GM12878 (cell line): ENCODE measurements at regions not wholly inside any gene's neighbourhood (a gene's known extent, or its start where the extent isn't known, plus 50 kb on each side); places are given as distances from the start of the nearest gene placed in this dataset.
A peak's percentile ranks its signal among the peaks of the same experiment; 100 is the strongest.

ENCODE experiments used
- ATAC-seq: fragments of 200-7000 bp; cut with Tn5 transposase; 3 replicates; pipeline ENCODE4 v1.9.1; 2020; ENCODE audit warnings: mild to moderate bottlenecking, moderate library complexity
- BruUV-seq: library from RNA; stranded (reverse); fragments of 400-500 nt; replicated peaks from 2 replicates; lab custom pipeline; 2021; lab: Mats Ljungman, UMichigan
- CTCF ChIA-PET: fragments of 300-600 bp; sonication (Branson Sonifier 250); formaldehyde crosslinking; extraction: SDS; loops from one replicate; lab custom pipeline; 2021; ENCODE audit warnings: inconsistent platforms; lab: Yijun Ruan, JAX
- POLR2A ChIA-PET: fragments of 350-600 bp; formaldehyde crosslinking; extraction: SDS; loops from one replicate; lab custom pipeline; 2021; ENCODE audit warnings: inconsistent platforms; lab: Charles Lee
- RAD21 ChIA-PET: fragments of 300-600 bp; sonication (Branson Sonifier 250); formaldehyde crosslinking; loops from one replicate; lab custom pipeline; 2023; ENCODE audit warnings: antibody characterized with exemption; ENCODE audit not compliant: unreplicated experiment; lab: Charles Lee
- SMC1A ChIA-PET: fragments of 300-600 bp; sonication (Branson Sonifier 250); formaldehyde crosslinking; loops from one replicate; lab custom pipeline; 2023; ENCODE audit not compliant: unreplicated experiment, uncharacterized antibody; lab: Charles Lee
- DNase-seq: peaks from one replicate; pipeline ENCODE4 v3.0.0-alpha.2; 2011; ENCODE audit warnings: low read depth, low spot score
- FAIRE-seq: peaks from 3 replicates; lab custom pipeline; 2011; peaks lifted over from hg19 to GRCh38; lab: Jason Lieb, UNC
- H2AFZ ChIP-seq: 2 replicates; pipeline ENCODE4 v1.6.0; 2011; ENCODE audit warnings: low read depth, low read length, control low read depth; ENCODE audit not compliant: control insufficient read depth
- H3K27ac ChIP-seq: 2 replicates; pipeline ENCODE4 v1.5.1; 2011; ENCODE audit warnings: control low read depth; ENCODE audit not compliant: control insufficient read depth, insufficient read depth
- H3K27me3 ChIP-seq, 2 experiments: replicated peaks in 1 of 2; 2 replicates each; pipeline versions ENCODE4 v1.6.0 to v1.6.1; 2011; ENCODE audit warnings: low read length in 1 of 2; ENCODE audit not compliant: control insufficient read depth in 2 of 2, insufficient read depth in 2 of 2
- H3K36me3 ChIP-seq, 2 experiments: 2 replicates each; pipeline ENCODE4 v1.5.1; 2011; ENCODE audit warnings: low read length in 1 of 2; ENCODE audit not compliant: control insufficient read depth in 2 of 2, insufficient read depth in 2 of 2
- H3K4me1 ChIP-seq: 2 replicates; pipeline ENCODE4 v1.6.1; 2011; ENCODE audit warnings: mild to moderate bottlenecking, low read length, moderate library complexity, mixed read lengths; ENCODE audit not compliant: control insufficient read depth, insufficient read depth
- H3K4me2 ChIP-seq: 2 replicates; pipeline ENCODE4 v1.6.0; 2011; ENCODE audit warnings: control low read depth; ENCODE audit not compliant: control insufficient read depth, insufficient read depth
- H3K4me3 ChIP-seq: fragments of 200-600 bp; sonication (generic); 2 replicates; pipeline ENCODE4 v1.5.1; 2016
- H3K79me2 ChIP-seq: 2 replicates; pipeline ENCODE4 v1.6.0; 2011; ENCODE audit warnings: low read length; ENCODE audit not compliant: control insufficient read depth, insufficient read depth
- H3K9ac ChIP-seq: 2 replicates; pipeline ENCODE4 v1.8.0; 2011; ENCODE audit warnings: low read length, control low read depth, mixed read lengths; ENCODE audit not compliant: control insufficient read depth, insufficient read depth
- H3K9me3 ChIP-seq: replicated peaks from 3 replicates; pipeline ENCODE4 v1.5.1; 2011; ENCODE audit warnings: mild to moderate bottlenecking, low read length; ENCODE audit not compliant: control insufficient read depth, insufficient read depth
- H4K20me1 ChIP-seq: 2 replicates; pipeline ENCODE4 v1.6.0; 2011; ENCODE audit not compliant: control insufficient read depth, insufficient read depth
- CREB1 ChIP-seq: IDR thresholded peaks from 2 replicates; pipeline ENCODE4 v1.6.1; 2012; ENCODE audit warnings: low read depth, mild to moderate bottlenecking, inconsistent platforms
- MXI1 ChIP-seq: fragments of 150-350 bp; IDR thresholded peaks from 2 replicates; pipeline ENCODE4 v1.6.1; 2011; ENCODE audit warnings: low read depth, mild to moderate bottlenecking, inconsistent platforms, low read length, improper control_type of control experiment
- NR2F1 ChIP-seq: fragments of 450-650 bp; conservative IDR thresholded peaks from 2 replicates; pipeline ENCODE4 v1.6.1; 2017; ENCODE audit warnings: mild to moderate bottlenecking
- PAX5 ChIP-seq: IDR thresholded peaks from 2 replicates; pipeline ENCODE4 v1.6.1; 2011; ENCODE audit warnings: low read depth, low read length, borderline replicate concordance
- SMAD1 ChIP-seq: fragments of 450-650 bp; IDR thresholded peaks from 2 replicates; pipeline ENCODE4 v1.6.1; 2018; ENCODE audit warnings: mild to moderate bottlenecking, low read depth; ENCODE audit not compliant: partially characterized antibody
- TCF7 ChIP-seq: IDR thresholded peaks from 2 replicates; pipeline ENCODE4 v1.6.1; 2014; ENCODE audit warnings: antibody characterized with exemption, borderline replicate concordance
- WGBS: methylation state at CpG from one replicate; pipeline ENCODE4 v1.1.6; 2016; ENCODE audit warnings: low lambda C conversion rate; ENCODE audit not compliant: insufficient replicate concordance, insufficient coverage; ENCODE audit errors: missing lambda C conversion rate; 5-methylcytosine and 5-hydroxymethylcytosine counted together
- in situ Hi-C: fragments of 300-500 bp; cut with MboI; formaldehyde crosslinking; loops from 9 replicates; pipeline ENCODE4 v1.14.3; 2018; ENCODE audit warnings: mixed read lengths
- intact Hi-C: fragments of 100-400 bp; cut with micrococcal nuclease; formaldehyde crosslinking; loops from one replicate; pipeline ENCODE4 v1.14.2; 2022; ENCODE audit not compliant: unreplicated experiment
- TF ChIP-seq, protein P1 (sequence below), 3 experiments: IDR thresholded peaks in 2 of 3; conservative IDR thresholded peaks in 1 of 3; 2 replicates each; pipeline ENCODE4 v1.5.1; 2011; ENCODE audit warnings: low read depth in 3 of 3, low read length in 3 of 3, mild to moderate bottlenecking in 3 of 3, control low read depth in 2 of 3, moderate library complexity in 2 of 3, inconsistent platforms in 1 of 3, mixed read lengths in 1 of 3; ENCODE audit not compliant: control insufficient read depth in 2 of 3, insufficient read depth in 1 of 3; ENCODE audit errors: extremely low read depth in 1 of 3
- TF ChIP-seq, protein P2 (sequence below): fragments of 450-650 bp; IDR thresholded peaks from 2 replicates; pipeline ENCODE4 v1.6.1; 2017; ENCODE audit warnings: low read depth, mild to moderate bottlenecking, moderate library complexity

DNA sequence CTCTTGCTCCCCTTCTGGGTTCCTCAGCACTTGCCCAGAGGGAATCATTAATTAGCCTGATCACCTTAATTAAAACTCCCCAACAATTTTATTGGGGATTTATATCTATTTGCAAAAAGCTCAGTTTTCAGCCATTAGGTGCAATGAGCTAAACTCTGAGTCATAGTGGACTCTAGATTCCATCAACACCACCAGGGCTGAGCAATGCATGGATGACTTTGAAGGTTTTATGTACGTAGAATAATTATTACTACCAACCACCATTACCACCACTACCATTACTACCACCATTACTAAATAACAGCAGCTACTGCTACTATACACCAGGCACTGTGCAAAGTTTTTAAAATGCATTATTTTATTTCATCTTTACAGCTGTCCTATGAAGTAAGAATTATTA is 81.2 kb downstream of the ZNF621 start:
- Histone ChIP-seq H3K9ac (no peak overlapping the region), H3K4me3 (no peak overlapping the region), H3K79me2 (no peaks in the 10 kb centered on the region), H3K36me3 (no peaks in the 10 kb centered on the region), H3K27ac (no peak overlapping the region), H3K4me2 (no peak overlapping the region), H3K9me3 (no peaks in the 10 kb centered on the region), H3K27me3 (no peaks in the 10 kb centered on the region), H4K20me1 (no peaks in the 10 kb centered on the region), H2AFZ (no peak overlapping the region), H3K4me1 (no peaks in the 10 kb centered on the region)
- in situ Hi-C loops (no loop called here), intact Hi-C loops (no loop called here)
- RAD21 ChIA-PET: no interaction called here
- no TSS peak for BruUV-seq
- ATAC-seq: peak; percentile 24; the same call in 1 of the 3 replicates
- WGBS: 0% methylated on average over 1 of the region's 1 CpG
- DNase-seq: no peak
- SMC1A ChIA-PET: no interaction called here
- POLR2A ChIA-PET: no interaction called here
- CTCF ChIA-PET: interaction anchor here (1.2 to 2.2 kb wide), 2 partner anchors 21 to 26 kb away, joined by 3 to 8 read pairs; no protein-coding TSS in a partner anchor
- FAIRE-seq: no peak
- TF ChIP-seq, protein P1, sequence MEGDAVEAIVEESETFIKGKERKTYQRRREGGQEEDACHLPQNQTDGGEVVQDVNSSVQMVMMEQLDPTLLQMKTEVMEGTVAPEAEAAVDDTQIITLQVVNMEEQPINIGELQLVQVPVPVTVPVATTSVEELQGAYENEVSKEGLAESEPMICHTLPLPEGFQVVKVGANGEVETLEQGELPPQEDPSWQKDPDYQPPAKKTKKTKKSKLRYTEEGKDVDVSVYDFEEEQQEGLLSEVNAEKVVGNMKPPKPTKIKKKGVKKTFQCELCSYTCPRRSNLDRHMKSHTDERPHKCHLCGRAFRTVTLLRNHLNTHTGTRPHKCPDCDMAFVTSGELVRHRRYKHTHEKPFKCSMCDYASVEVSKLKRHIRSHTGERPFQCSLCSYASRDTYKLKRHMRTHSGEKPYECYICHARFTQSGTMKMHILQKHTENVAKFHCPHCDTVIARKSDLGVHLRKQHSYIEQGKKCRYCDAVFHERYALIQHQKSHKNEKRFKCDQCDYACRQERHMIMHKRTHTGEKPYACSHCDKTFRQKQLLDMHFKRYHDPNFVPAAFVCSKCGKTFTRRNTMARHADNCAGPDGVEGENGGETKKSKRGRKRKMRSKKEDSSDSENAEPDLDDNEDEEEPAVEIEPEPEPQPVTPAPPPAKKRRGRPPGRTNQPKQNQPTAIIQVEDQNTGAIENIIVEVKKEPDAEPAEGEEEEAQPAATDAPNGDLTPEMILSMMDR (IDR thresholded peaks at IDR 0.05 in 2 of 3, conservative IDR thresholded peaks at IDR 0.05 in 1 of 3; ENCODE audit: control insufficient read depth in 2 of 3, extremely low read depth in 1 of 3, insufficient read depth in 1 of 3, low read depth in 3 of 3, low read length in 3 of 3): no peak
- TF ChIP-seq, protein P2, sequence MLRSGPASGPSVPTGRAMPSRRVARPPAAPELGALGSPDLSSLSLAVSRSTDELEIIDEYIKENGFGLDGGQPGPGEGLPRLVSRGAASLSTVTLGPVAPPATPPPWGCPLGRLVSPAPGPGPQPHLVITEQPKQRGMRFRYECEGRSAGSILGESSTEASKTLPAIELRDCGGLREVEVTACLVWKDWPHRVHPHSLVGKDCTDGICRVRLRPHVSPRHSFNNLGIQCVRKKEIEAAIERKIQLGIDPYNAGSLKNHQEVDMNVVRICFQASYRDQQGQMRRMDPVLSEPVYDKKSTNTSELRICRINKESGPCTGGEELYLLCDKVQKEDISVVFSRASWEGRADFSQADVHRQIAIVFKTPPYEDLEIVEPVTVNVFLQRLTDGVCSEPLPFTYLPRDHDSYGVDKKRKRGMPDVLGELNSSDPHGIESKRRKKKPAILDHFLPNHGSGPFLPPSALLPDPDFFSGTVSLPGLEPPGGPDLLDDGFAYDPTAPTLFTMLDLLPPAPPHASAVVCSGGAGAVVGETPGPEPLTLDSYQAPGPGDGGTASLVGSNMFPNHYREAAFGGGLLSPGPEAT: no peak
- TF ChIP-seq PAX5: no peak
- no peak for TF ChIP-seq CREB1
- no peak for TF ChIP-seq MXI1
- TF ChIP-seq SMAD1: no peak
- TF ChIP-seq TCF7: no peak
- no peak for TF ChIP-seq NR2F1
